Coronary artery (tissue), 2 donors: ENCODE measurements at regions not wholly inside any gene's neighbourhood (a gene's known extent, or its start where the extent isn't known, plus 50 kb on each side); places are given as distances from the start of the nearest gene placed in this dataset.

Experiments
- DNase-seq: peaks from one replicate; pipeline ENCODE4 v3.0.0-alpha.2; 2017; ENCODE audit warnings: low spot score
- H3K27ac ChIP-seq, 2 donors: fragments of 200-600 bp; sonication (generic); one replicate each; pipeline ENCODE4 v1.5.1; 2016 to 2019
- H3K4me3 ChIP-seq: fragments of 200-600 bp; sonication (generic); 2 replicates; pipeline ENCODE4 v1.5.1; 2016; ENCODE audit warnings: mild to moderate bottlenecking, moderate library complexity
- CTCF ChIP-seq: fragments of 200-600 bp; sonication (generic); IDR thresholded peaks from one replicate; pipeline ENCODE4 v1.5.1; 2019; ENCODE audit warnings: antibody characterized with exemption

GRCh38 chr14:26255213-26255612 is 342.6 kb downstream of the NOVA1 start:
- TF ChIP-seq CTCF, result no peak
- Histone ChIP-seq H3K4me3 (no peak overlapping the region), H3K27ac (no peak overlapping the region)
- no peak for DNase-seq

- Histone ChIP-seq H3K4me3 (no peak overlapping the region), H3K27ac (no peak overlapping the region)
- no peak for DNase-seq
- TF ChIP-seq CTCF, result no peak
Measured at GRCh38 chr14:26252176-26252575, 345.7 kb downstream of the NOVA1 start.

- no peak for TF ChIP-seq CTCF
- DNase-seq, result no peak
- Histone ChIP-seq H3K27ac (no peak overlapping the region), H3K4me3 (no peak overlapping the region)
Measured at GRCh38 chr14:26233118-26233517, 364.7 kb downstream of the NOVA1 start.

GRCh38 chr14:26218861-26219260 is 379.0 kb downstream of the NOVA1 start:
- DNase-seq, result no peak
- no peak for TF ChIP-seq CTCF
- no peak overlapping the region for H3K4me3 ChIP-seq
- no peak overlapping the region for H3K27ac ChIP-seq

- no peak for TF ChIP-seq CTCF
- Histone ChIP-seq H3K4me3 (no peak overlapping the region), H3K27ac (no peak overlapping the region)
- no peak for DNase-seq
Measured at GRCh38 chr14:26217778-26218177, 380.1 kb downstream of the NOVA1 start.

- H3K4me3 ChIP-seq, result no peak overlapping the region
- no peak for DNase-seq
- H3K27ac ChIP-seq, result no peak overlapping the region
- TF ChIP-seq CTCF, result no peak
Measured at GRCh38 chr14:26216786-26217185, 381.0 kb downstream of the NOVA1 start.

GRCh38 chr14:26213846-26214575 is 383.8 kb downstream of the NOVA1 start:
- H3K27ac ChIP-seq, result no peak overlapping the region
- no peak for DNase-seq
- no peak overlapping the region for H3K4me3 ChIP-seq
- TF ChIP-seq CTCF, result no peak
